Aorta (tissue), 5 donors: ENCODE measurements at regions not wholly inside any gene's neighbourhood (a gene's known extent, or its start where the extent isn't known, plus 50 kb on each side); places are given as distances from the start of the nearest gene placed in this dataset.

Experiments used
- ATAC-seq: fragments of 200-7000 bp; cut with Tn5 transposase; one replicate; pipeline ENCODE4 v1.9.1; 2022; ENCODE audit warnings: moderate library complexity; ENCODE audit not compliant: low FRiP score
- DNase-seq, 2 donors: peaks; one replicate each; pipeline ENCODE4 v3.0.0-alpha.2; 2020
- H3K27ac ChIP-seq, 2 donors: one replicate each; pipeline ENCODE4 v1.5.1; 2013; ENCODE audit warnings: low read length in 2 of 2, mild to moderate bottlenecking in 2 of 2, moderate library complexity in 2 of 2, control low read depth in 1 of 2, inconsistent platforms in 1 of 2, low read depth in 1 of 2
- H3K27me3 ChIP-seq, 2 donors: one replicate each; pipeline ENCODE4 v1.6.1; 2013; ENCODE audit warnings: control low read depth in 1 of 2, low read length in 1 of 2, mild to moderate bottlenecking in 1 of 2, moderate library complexity in 1 of 2; ENCODE audit not compliant: insufficient read depth in 2 of 2, control insufficient read depth in 1 of 2
- H3K36me3 ChIP-seq, 2 donors: one replicate each; pipeline ENCODE4 v1.6.1; 2013; ENCODE audit warnings: control low read depth in 1 of 2, low read length in 1 of 2, mild to moderate bottlenecking in 1 of 2; ENCODE audit not compliant: insufficient read depth in 2 of 2, control insufficient read depth in 1 of 2
- H3K4me1 ChIP-seq, 2 donors: one replicate each; pipeline ENCODE4 v1.6.1; 2013; ENCODE audit warnings: low read length in 2 of 2, control low read depth in 1 of 2, mild to moderate bottlenecking in 1 of 2, moderate library complexity in 1 of 2; ENCODE audit not compliant: insufficient read depth in 2 of 2, control insufficient read depth in 1 of 2
- H3K4me3 ChIP-seq, 2 donors: one replicate each; pipeline ENCODE4 v1.5.1; 2013; ENCODE audit warnings: low read length in 2 of 2, control low read depth in 1 of 2, mild to moderate bottlenecking in 1 of 2
- H3K9me3 ChIP-seq: one replicate; pipeline ENCODE4 v1.6.1; 2013; ENCODE audit warnings: mild to moderate bottlenecking, low read length; ENCODE audit not compliant: control insufficient read depth
- WGBS, 2 donors: extraction: QIAGEN DNeasy Blood & Tissue Kit; methylation state at CpG; one replicate each; pipeline ENCODE4 v1.1.7; 2013; 5-methylcytosine and 5-hydroxymethylcytosine counted together
- intact Hi-C, 2 donors: fragments of 100-400 bp; cut with DNase I; formaldehyde crosslinking; loops; one replicate each; pipeline versions ENCODE4 v1.14.2 to v1.15.0; 2022
- donor health status: healthy with polysubstance abuse.
- donor health status: Bipolar disorder and iron deficiency.
- donor health status: DM: no; HTN: no; CAD: no.
- donor health status: DM: no; HTN: no; CAD: no.
- donor health status: DM: yes; HTN: yes; CAD: no.

- Histone ChIP-seq H3K27me3 (no peaks in the 10 kb centered on the region), H3K9me3 (no peaks in the 10 kb centered on the region), H3K27ac (no peak overlapping the region), H3K36me3 (no peaks in the 10 kb centered on the region), H3K4me1 (no peaks in the 10 kb centered on the region), H3K4me3 (no peak overlapping the region)
- ATAC-seq (no peak), DNase-seq (no peak)
- 8% methylated on average over 49 of the region's 49 CpGs; no CpG with 5 or more reads in 1 of the 2 donors for WGBS, 2 donors
- intact Hi-C loops, result no loop called here
Measured at GRCh38 chrY:15455980-15456469, 931.7 kb downstream of the NLGN4Y start.

DNA sequence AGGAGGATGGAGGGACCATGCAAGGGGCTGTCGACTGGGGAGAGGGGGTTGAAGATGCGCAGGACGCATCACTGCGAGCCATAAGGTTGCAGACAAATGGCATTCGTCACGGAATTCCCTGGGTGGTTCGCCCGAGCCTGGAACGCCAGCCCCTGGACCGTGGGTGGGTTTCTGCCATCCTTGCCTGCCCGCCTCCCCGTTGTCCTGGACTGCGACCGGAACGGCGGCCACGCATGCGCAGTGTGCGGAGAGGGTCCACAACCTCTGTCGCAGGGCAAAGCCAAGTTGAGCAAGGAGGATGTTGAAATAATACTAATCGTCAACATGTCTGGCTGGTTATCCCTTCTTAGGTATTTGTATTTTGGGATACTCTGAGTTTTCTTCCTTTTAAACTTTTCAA, 932.2 kb downstream of the NLGN4Y start:
- no peaks in the 10 kb centered on the region for H3K9me3 ChIP-seq
- H3K27ac ChIP-seq, result no peak overlapping the region
- no peaks in the 10 kb centered on the region for H3K36me3 ChIP-seq
- WGBS, 2 donors, result 53% methylated on average over 21 of the region's 21 CpGs; no CpG with 5 or more reads in 1 of the 2 donors
- H3K4me3 ChIP-seq, result no peak overlapping the region
- intact Hi-C loops, result no loop called here
- ATAC-seq (no peak), DNase-seq (no peak)
- H3K27me3 ChIP-seq, result no peaks in the 10 kb centered on the region
- no peaks in the 10 kb centered on the region for H3K4me1 ChIP-seq

DNA sequence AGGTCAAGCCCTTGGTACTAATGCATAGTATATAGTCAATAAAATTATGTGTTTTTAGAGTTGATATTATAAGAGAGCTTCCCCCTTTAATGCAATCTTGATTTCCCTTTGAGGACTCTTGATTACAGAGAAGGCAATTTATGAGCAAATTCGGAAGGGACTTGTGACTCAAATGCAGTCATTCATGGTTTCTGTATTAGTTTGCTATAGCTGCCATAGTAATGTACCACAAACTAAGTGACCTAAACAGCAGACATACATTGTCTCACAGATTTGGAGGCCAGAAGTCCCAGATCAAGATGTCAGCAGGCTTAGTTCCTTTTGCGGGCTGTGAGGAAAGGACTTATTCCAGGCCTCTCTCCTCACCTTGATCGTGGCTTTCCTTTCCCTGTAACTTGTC, 933.4 kb downstream of the NLGN4Y start:
- intact Hi-C loops, result no loop called here
- no peaks in the 10 kb centered on the region for H3K27me3 ChIP-seq
- no peak for ATAC-seq
- no peaks in the 10 kb centered on the region for H3K9me3 ChIP-seq
- no peak overlapping the region for H3K4me3 ChIP-seq
- DNase-seq, result no peak
- H3K36me3 ChIP-seq, result no peaks in the 10 kb centered on the region
- no peaks in the 10 kb centered on the region for H3K4me1 ChIP-seq
- WGBS, 2 donors, result 91% methylated on average over 3 of the region's 3 CpGs; no CpG with 5 or more reads in 1 of the 2 donors
- no peak overlapping the region for H3K27ac ChIP-seq

DNA sequence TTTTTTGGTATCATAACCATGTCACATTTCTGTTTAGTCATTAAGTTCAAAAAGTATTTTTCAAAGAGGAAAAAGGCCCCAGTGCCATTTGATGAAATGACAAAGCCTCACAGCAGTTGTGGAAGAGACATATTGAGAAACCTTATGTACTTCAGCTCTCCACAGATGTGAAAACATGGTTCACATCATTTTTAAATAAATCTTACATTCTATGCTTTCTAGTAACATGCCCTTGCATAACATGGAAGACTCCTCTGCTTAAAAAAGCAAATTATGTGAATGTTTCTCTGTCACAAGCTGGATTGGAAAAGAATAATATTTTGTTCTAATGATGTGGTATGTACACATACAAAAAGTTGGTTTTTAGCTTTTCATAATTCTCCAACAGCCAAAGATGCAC, 934.1 kb downstream of the NLGN4Y start:
- ATAC-seq (no peak), DNase-seq (no peak)
- H3K27ac ChIP-seq, result no peak overlapping the region
- no peaks in the 10 kb centered on the region for H3K4me1 ChIP-seq
- no peaks in the 10 kb centered on the region for H3K9me3 ChIP-seq
- no peak overlapping the region for H3K4me3 ChIP-seq
- H3K27me3 ChIP-seq, result no peaks in the 10 kb centered on the region
- H3K36me3 ChIP-seq, result no peaks in the 10 kb centered on the region
- intact Hi-C loops, result no loop called here

- intact Hi-C loops, result no loop called here
- WGBS, 2 donors, result 91% methylated on average over 6 of the region's 6 CpGs; no CpG with 5 or more reads in 1 of the 2 donors
- H3K4me3 ChIP-seq, result no peak overlapping the region
Measured at GRCh38 chrY:15465880-15466279, 941.6 kb downstream of the NLGN4Y start.

GRCh38 chrY:15466891-15467290, 942.6 kb downstream of the NLGN4Y start:
- no peak for ATAC-seq
- H3K36me3 ChIP-seq, result no peaks in the 10 kb centered on the region
- intact Hi-C loops, result no loop called here
- no peak for DNase-seq
- H3K27ac ChIP-seq, result no peak overlapping the region
- 41% methylated on average over 5 of the region's 5 CpGs; no CpG with 5 or more reads in 1 of the 2 donors for WGBS, 2 donors
- H3K27me3 ChIP-seq, result no peaks in the 10 kb centered on the region
- H3K4me3 ChIP-seq, result no peak overlapping the region
- H3K9me3 ChIP-seq, result no peaks in the 10 kb centered on the region
- no peaks in the 10 kb centered on the region for H3K4me1 ChIP-seq

More at GRCh38 chrY:15465880-15466279, 941.6 kb downstream of the NLGN4Y start:
- no peak for DNase-seq
- Histone ChIP-seq H3K4me1 (no peaks in the 10 kb centered on the region), H3K9me3 (no peaks in the 10 kb centered on the region), H3K27ac (no peak overlapping the region), H3K27me3 (no peaks in the 10 kb centered on the region), H3K36me3 (no peaks in the 10 kb centered on the region)
- no peak for ATAC-seq

- no peak for DNase-seq
- ATAC-seq, result no peak
- no peak overlapping the region for H3K27ac ChIP-seq
- no peaks in the 10 kb centered on the region for H3K27me3 ChIP-seq
- H3K36me3 ChIP-seq, result no peaks in the 10 kb centered on the region
- H3K9me3 ChIP-seq, result no peaks in the 10 kb centered on the region
- 94% methylated on average over 6 of the region's 6 CpGs; no CpG with 5 or more reads in 1 of the 2 donors for WGBS, 2 donors
- H3K4me1 ChIP-seq, result no peaks in the 10 kb centered on the region
- H3K4me3 ChIP-seq, result no peak overlapping the region
- intact Hi-C loops, result no loop called here
Measured at GRCh38 chrY:15468091-15468490, 943.8 kb downstream of the NLGN4Y start.

DNA sequence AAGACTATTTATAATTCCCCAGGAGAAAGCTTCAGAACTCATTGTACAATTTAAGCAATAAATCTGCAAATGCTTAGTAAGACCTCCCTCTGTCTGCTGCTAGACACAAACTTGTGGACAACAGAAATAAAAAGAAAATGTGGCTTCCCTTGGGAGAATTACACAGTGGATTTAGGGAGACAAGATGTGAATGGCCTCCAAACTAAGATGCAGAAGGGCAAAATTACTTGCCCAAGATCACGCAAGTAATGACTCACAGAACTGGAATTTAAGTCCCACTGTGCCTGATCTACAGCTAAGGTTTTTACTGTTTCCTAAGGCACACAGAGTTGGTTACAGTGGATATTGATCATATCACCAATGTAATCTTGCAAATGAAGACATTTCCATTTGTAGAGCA, 947.0 kb downstream of the NLGN4Y start:
- Histone ChIP-seq H3K27me3 (no peaks in the 10 kb centered on the region), H3K36me3 (no peaks in the 10 kb centered on the region), H3K4me3 (no peak overlapping the region), H3K27ac (no peak overlapping the region), H3K9me3 (no peaks in the 10 kb centered on the region), H3K4me1 (no peaks in the 10 kb centered on the region)
- WGBS, 2 donors, result 57% methylated on average over 1 of the region's 1 CpG; no CpG with 5 or more reads in 1 of the 2 donors
- ATAC-seq (no peak), DNase-seq (no peak)
- intact Hi-C loops, result no loop called here

DNA sequence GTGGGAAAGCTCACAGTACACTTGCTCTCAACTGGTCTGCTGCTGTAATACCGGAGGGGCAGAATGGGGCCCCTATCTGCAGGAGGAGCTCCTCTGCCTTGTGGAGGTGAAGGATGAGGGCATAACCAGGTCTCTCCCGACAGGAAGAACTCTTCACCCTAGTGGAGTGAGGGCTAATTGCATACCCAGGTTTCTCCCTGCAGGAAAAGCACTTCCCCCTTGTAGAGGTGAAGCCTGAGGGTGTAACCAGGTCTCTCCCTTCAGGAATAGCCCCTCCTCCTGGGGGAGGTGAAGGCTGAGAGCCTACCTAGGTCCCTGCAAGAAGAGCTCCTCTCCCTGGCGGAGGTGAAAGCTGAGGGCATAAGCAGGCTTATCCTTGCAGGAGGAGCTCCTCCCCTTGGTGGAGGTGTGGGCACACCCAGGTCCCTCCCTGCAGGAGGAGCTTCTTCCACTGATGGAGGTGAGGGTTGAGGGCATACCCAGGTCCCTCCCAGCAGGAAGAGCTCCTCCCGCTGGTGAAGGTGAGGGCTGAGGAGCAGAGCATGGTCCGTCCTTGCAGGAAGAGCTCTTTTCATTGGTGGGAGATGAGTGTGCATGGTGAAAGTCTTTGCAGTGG, 954.1 kb downstream of the NLGN4Y start:
- intact Hi-C loops, result no loop called here
- 78% methylated on average over 5 of the region's 5 CpGs; no CpG with 5 or more reads in 1 of the 2 donors for WGBS, 2 donors
- no peak for ATAC-seq

More for the DNA sequence above, 954.1 kb downstream of the NLGN4Y start:
- H3K4me1 ChIP-seq, result no peaks in the 10 kb centered on the region
- H3K9me3 ChIP-seq, result no peaks in the 10 kb centered on the region
- no peaks in the 10 kb centered on the region for H3K27me3 ChIP-seq
- H3K36me3 ChIP-seq, result no peaks in the 10 kb centered on the region
- no peak for DNase-seq
- no peak overlapping the region for H3K4me3 ChIP-seq
- H3K27ac ChIP-seq, result no peak overlapping the region
